Fibroblast of skin of left quadriceps (primary cell): ENCODE measurements at regions not wholly inside any gene's neighbourhood (a gene's known extent, or its start where the extent isn't known, plus 50 kb on each side); places are given as distances from the start of the nearest gene placed in this dataset.

Experiments used
- DNase-seq, 2 experiments: peaks; one replicate each; pipeline ENCODE4 v3.0.0-alpha.2; 2013; ENCODE audit warnings: low read depth in 2 of 2

DNA sequence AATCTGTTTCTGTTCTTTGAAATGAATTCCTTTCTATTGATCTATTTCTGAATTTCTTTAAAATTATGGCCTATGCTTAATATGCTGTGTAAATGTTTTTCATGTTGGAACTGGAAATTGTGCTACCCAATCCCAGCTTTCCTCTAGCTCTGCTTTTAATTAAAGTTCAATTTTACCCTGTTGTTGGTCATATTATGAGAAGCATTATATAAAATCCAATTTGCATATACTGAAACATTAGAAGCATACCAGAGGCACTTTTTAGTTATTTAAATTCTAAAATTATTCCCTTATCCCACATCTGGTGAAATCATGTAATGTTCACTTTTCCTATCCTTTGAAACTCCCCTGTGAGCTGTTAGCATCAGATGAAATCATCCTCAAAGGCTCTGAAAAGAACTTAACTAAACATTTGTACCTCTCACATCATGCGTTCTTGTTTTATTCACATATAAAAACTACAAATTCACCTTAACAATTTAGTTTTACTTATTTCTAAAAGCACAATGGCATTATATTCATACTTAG lies 160.6 kb upstream of the COL21A1 start:
- no peak for DNase-seq

GRCh38 chr6:56406276-56407269 lies 159.2 kb upstream of the COL21A1 start:
- no peak for DNase-seq

GRCh38 chr6:56404599-56404998 lies 157.2 kb upstream of the COL21A1 start:
- no peak for DNase-seq

GRCh38 chr6:56403745-56404144 lies 156.4 kb upstream of the COL21A1 start:
- DNase-seq: no peak

GRCh38 chr6:56401477-56402070 lies 154.2 kb upstream of the COL21A1 start:
- no peak for DNase-seq

- DNase-seq: no peak
Measured at GRCh38 chr6:56400273-56400672, 152.9 kb upstream of the COL21A1 start.

DNA sequence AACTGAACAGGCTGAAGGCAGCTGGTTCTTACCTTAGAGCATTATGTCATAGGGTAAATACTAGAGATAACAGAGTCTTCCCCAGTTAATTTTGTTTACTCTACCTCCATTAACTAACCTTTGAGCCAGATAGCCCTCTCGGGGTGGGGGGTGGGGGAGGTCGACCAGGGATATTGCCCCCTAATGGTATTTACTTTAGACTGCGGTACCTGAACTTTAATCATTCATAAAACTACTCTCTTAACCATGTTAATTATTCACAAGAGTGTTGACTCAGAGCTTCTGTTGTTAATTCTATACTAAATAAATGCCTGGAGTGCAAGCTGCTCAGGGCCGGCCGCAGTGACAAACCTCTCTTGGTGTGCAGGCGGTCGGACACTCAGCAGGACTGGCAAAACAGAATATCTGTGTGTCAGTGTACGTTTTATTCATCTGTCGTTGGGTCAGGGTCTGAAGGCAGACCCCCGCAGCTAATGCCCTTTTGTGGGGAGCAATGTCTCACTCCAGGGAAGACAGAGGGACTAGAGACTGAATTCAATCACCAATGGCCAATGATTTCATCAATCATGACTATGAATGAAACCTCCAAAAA lies 152.4 kb upstream of the COL21A1 start:
- DNase-seq: no peak

GRCh38 chr6:56399250-56399671 lies 151.9 kb upstream of the COL21A1 start:
- no peak for DNase-seq

DNA sequence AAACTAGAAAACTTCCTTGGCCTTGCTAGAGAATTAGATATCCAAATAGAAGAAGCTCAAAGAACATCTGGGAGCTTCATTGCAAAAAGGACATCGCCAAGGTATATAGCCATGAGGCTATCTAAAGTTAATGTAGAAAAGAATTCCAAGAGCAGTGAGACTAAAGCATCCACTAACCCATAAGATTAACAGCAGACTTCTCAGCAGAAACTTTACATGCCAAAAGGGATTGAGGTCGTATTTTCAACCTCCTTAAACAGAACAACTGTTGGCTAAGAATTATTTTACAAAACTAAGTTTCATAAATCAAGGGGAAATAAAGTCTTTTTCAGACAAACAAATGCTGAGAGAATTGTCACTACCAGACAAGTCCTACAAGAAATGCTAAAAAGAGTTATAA lies 149.1 kb upstream of the COL21A1 start:
- no peak for DNase-seq

DNA sequence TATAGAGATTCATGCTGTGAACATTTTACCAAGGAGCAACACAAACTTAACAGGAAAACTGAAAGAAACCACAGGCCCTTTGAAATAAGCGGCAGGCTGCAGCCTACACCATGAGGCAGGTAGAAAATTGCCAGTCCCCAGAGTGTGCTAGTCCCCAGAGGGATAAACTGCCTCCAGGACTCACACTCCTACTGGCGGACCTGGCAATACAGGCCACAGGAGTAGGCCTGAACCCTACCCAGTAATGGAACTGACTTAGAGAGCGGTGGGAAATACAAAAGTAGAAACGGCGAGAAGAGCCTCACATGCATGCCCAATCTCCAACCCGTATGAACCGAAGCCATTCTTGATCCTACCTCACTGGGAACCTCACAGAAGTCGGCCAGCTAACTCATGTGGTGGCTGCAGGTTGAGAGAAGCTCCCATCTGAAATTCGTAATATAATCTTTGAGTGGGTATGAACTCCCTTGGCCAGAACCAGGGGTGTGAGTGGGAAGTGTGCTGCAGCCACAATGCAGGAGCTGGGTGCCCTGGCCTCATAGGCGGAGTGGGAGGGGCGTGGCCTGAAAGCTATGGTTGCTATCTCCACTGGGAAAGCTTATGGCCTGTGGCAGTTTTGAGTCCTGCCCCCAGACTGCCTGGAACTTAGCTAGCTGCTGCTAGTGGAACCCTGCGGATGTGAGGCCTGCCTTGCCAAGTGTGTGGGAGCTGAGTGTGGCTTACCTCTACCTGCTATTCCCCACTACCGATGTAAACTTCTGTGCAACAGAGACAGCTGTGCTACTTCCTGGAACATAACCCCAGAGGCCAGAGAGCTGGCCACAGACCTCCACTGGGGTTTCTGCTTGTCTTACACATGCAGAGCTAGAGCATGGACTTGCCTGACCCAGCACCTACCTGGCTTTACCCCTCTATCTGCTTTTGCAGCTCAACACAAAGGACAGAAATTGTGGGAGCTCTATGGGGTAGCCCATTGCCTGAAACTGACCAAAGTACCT lies 146.5 kb upstream of the COL21A1 start:
- no peak for DNase-seq

DNA sequence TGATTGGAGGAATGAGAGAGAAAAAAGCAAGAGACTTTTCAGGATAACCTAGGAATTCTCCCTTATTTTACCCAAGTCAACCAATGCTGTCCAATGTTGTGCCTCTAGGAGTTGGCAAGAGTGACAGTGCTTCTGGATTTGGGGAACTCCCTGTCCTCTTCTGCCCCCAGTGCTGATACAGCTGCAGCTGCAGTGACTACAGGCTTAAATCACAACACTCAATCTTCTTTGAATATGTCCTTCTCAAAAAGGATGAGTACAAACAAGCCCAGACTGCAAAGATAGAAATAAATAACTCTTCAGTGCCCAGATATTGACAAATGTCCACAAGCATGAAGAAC lies 141.0 kb upstream of the COL21A1 start:
- no peak for DNase-seq

DNA sequence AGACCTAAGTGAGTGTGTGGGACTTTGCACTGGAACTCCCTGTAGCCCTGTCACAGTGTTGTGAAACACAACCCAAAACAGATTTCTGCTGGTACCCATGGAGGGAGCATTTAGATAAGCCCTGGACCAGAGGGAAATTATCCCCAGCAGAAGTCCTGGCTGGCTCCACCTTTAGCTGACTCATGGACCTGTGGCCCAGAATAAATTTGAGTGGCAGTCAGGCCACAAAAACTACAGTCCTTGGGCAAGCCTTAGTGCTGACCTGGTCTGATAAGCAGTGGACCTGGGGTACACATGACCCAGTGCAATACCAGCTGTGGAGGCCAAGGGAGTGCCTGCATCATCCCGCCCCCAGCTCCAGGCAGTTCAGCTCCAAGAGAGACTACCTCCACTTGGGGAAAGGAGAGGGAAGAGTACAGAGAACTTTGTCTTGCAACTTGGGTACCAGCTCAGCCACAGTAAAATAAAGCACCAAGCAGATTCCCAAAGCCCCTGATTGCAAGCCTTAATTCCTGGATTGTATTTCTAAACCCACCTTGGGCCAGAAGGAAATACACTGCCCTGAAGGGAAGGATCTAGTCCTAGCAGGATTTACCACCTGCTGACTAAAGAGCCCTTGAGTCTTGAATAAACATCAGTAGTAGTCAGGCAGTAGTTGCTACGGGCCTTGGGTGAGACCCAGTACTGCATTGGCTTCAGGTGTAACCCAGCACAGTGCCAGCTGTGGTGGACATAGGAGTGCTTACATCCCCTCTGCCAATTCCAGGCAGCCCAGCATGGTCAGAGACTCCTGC lies 140.4 kb upstream of the COL21A1 start:
- no peak for DNase-seq

- no peak for DNase-seq
Measured at GRCh38 chr6:56386717-56387116, 139.3 kb upstream of the COL21A1 start.

- DNase-seq: no peak
Measured at GRCh38 chr6:56385981-56386593, 138.7 kb upstream of the COL21A1 start.

DNA sequence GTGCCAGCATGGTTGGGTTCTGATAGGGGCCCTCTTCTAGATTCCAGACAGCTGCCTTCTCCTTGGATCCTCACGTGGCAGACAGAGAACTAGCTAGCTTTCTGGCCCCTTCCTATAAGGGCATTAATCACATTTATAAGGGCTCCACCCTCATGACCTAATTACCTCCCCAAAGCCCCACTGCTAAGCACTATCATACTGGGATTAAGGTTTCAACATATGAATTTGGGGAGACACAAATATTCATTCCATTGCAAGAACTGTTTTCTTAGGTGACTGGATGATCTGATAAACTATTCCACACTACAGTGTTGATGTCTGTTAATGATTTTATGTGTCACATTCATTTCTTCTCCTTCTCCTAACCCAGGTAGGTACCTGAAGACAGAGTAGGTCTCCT lies 135.8 kb upstream of the COL21A1 start:
- DNase-seq: no peak

- DNase-seq: no peak
Measured at GRCh38 chr6:56382416-56382940, 135.1 kb upstream of the COL21A1 start.

DNA sequence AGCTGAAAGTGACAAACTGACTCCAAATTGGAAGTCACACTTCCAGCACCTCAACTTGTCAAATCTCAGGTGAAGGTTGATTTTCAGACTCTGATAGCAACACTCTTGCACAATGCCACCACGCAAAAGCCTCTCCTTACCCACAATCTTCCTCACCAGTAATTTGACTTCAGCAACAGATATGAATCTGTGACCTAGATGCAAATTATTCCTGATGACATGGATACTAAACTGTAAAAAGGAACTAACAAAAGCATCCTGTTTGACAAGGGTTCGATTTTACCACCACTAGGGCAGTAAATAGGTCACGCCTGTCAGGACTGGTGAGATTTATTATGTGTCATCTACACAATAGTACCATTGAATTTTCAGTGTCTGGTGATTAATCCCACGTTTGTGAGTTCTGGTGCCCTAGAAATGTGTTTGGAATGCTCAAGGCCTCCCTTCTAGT lies 134.4 kb upstream of the COL21A1 start:
- DNase-seq: peak in 1 of 2 experiments; percentile 18

DNA sequence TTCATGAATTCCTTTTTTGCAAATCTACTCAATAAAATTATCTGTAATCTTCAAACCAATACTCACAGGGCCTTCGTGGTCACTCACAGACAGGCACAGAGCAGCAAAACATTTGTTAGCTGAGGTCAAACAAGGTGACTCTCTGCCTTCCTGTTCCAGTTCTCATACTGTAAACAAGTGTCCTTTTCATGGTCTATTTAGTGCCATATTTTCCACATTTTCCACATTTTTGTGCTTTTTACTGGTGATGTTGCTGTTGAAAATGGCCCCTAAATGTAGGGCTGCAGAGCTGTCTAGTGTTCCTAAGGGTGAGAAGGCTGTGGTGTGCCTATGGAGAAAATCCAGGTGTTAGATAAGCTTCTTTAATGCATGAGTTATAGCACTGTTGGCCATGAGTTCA lies 133.1 kb upstream of the COL21A1 start:
- no peak for DNase-seq

GRCh38 chr6:56378966-56379585 lies 131.7 kb upstream of the COL21A1 start:
- DNase-seq: no peak
